Stimulated activated naive B cell treated with anti-CD40 and anti-IgM and Interleukin-4, amounts not matched to agents 10 μg/mL and 1 μg/mL and 100 μg/mL, for 72 hours (primary cell): ENCODE measurements at regions not wholly inside any gene's neighbourhood (a gene's known extent, or its start where the extent isn't known, plus 50 kb on each side); places are given as distances from the start of the nearest gene placed in this dataset.

Source experiments
- ATAC-seq, 2 donors: fragments of 150-1000 bp; cut with Tn5 transposase; replicated peaks; 2 replicates each; pipeline ENCODE4 v1.10.0; 2021; ENCODE audit warnings: moderate library complexity in 1 of 2
- DNase-seq: peaks from one replicate; pipeline ENCODE4 v3.0.0; 2021
- H3K27ac Mint-ChIP-seq: one replicate; pipeline ENCODE4 v1.8.0; 2022; ENCODE audit warnings: mild to moderate bottlenecking, mixed read lengths
- H3K27me3 Mint-ChIP-seq, 2 donors: one replicate each; pipeline ENCODE4 v1.8.0; 2022; ENCODE audit warnings: mixed read lengths in 2 of 2
- H3K36me3 Mint-ChIP-seq, 2 donors: one replicate each; pipeline ENCODE4 v1.8.0; 2022; ENCODE audit warnings: mixed read lengths in 2 of 2, mild to moderate bottlenecking in 1 of 2
- H3K4me1 Mint-ChIP-seq, 2 donors: one replicate each; pipeline ENCODE4 v1.8.0; 2022; ENCODE audit warnings: mixed read lengths in 2 of 2, mild to moderate bottlenecking in 1 of 2
- H3K4me3 Mint-ChIP-seq, 2 donors: one replicate each; pipeline ENCODE4 v1.8.0; 2022; ENCODE audit warnings: mild to moderate bottlenecking in 2 of 2, mixed read lengths in 2 of 2, moderate library complexity in 1 of 2
- H3K9me3 Mint-ChIP-seq, 2 donors: one replicate each; pipeline ENCODE4 v1.8.0; 2022; ENCODE audit warnings: mixed read lengths in 2 of 2, mild to moderate bottlenecking in 1 of 2

- no peaks in the 10 kb centered on the region for H3K4me1 Mint-ChIP-seq
- H3K36me3 Mint-ChIP-seq = no peaks in the 10 kb centered on the region
- ATAC-seq (no peak), DNase-seq (no peak)
- no peaks in the 10 kb centered on the region for H3K27me3 Mint-ChIP-seq
- no peak overlapping the region for H3K4me3 Mint-ChIP-seq
- H3K27ac Mint-ChIP-seq = no peak overlapping the region
- H3K9me3 Mint-ChIP-seq = peaks cover 2 to 5% of the 10 kb centered on the region in 2 donors
Observed at GRCh38 chr2:103921161-103921560, 932.8 kb upstream of the POU3F3 start.

GRCh38 chr2:103942199-103942598 lies 911.7 kb upstream of the POU3F3 start:
- no peak for DNase-seq
- Mint-ChIP-seq H3K27me3 (no peaks in the 10 kb centered on the region), H3K4me3 (no peak overlapping the region), H3K36me3 (no peaks in the 10 kb centered on the region), H3K27ac (no peak overlapping the region), H3K4me1 (no peaks in the 10 kb centered on the region), H3K9me3 (no peaks in the 10 kb centered on the region)
- no peak for ATAC-seq

- no peaks in the 10 kb centered on the region for H3K36me3 Mint-ChIP-seq
- H3K4me3 Mint-ChIP-seq = no peak overlapping the region
- no peak for DNase-seq
- no peaks in the 10 kb centered on the region for H3K27me3 Mint-ChIP-seq
- no peak overlapping the region for H3K27ac Mint-ChIP-seq
- H3K4me1 Mint-ChIP-seq = no peaks in the 10 kb centered on the region
- H3K9me3 Mint-ChIP-seq = no peaks in the 10 kb centered on the region
- ATAC-seq = no peak
Observed at GRCh38 chr2:103945083-103945482, 908.8 kb upstream of the POU3F3 start.

- peaks cover 0 to 3% of the 10 kb centered on the region in 2 donors for H3K9me3 Mint-ChIP-seq
- H3K27ac Mint-ChIP-seq = no peak overlapping the region
- no peaks in the 10 kb centered on the region for H3K27me3 Mint-ChIP-seq
- H3K36me3 Mint-ChIP-seq = no peaks in the 10 kb centered on the region
- no peak overlapping the region for H3K4me3 Mint-ChIP-seq
- DNase-seq = no peak
- no peaks in the 10 kb centered on the region for H3K4me1 Mint-ChIP-seq
- peak; percentile 63 to 68 for ATAC-seq
Observed at GRCh38 chr2:103959174-103960128, 894.5 kb upstream of the POU3F3 start.

- DNase-seq (no peak), ATAC-seq (no peak)
- H3K4me1 Mint-ChIP-seq = no peaks in the 10 kb centered on the region
- H3K4me3 Mint-ChIP-seq = no peak overlapping the region
- peaks cover 0 to 3% of the 10 kb centered on the region in 2 donors for H3K9me3 Mint-ChIP-seq
- no peak overlapping the region for H3K27ac Mint-ChIP-seq
- no peaks in the 10 kb centered on the region for H3K27me3 Mint-ChIP-seq
- H3K36me3 Mint-ChIP-seq = no peaks in the 10 kb centered on the region
Observed at GRCh38 chr2:103960129-103960513, 893.8 kb upstream of the POU3F3 start.

- Mint-ChIP-seq H3K36me3 (no peaks in the 10 kb centered on the region), H3K4me1 (no peaks in the 10 kb centered on the region), H3K4me3 (no peak overlapping the region), H3K27ac (no peak overlapping the region), H3K27me3 (no peaks in the 10 kb centered on the region), H3K9me3 (peaks cover 0 to 6% of the 10 kb centered on the region in 2 donors)
- DNase-seq (no peak), ATAC-seq (no peak)
Observed at GRCh38 chr2:103960951-103961350, 893.0 kb upstream of the POU3F3 start.

- H3K4me1 Mint-ChIP-seq = no peaks in the 10 kb centered on the region
- no peak for ATAC-seq
- peaks cover 0 to 5% of the 10 kb centered on the region in 2 donors for H3K9me3 Mint-ChIP-seq
- H3K27me3 Mint-ChIP-seq = no peaks in the 10 kb centered on the region
- H3K36me3 Mint-ChIP-seq = no peaks in the 10 kb centered on the region
- DNase-seq = no peak
- H3K4me3 Mint-ChIP-seq = no peak overlapping the region
- no peak overlapping the region for H3K27ac Mint-ChIP-seq
Observed at GRCh38 chr2:103961862-103962261, 892.1 kb upstream of the POU3F3 start.

GRCh38 chr2:103962670-103963069 lies 891.2 kb upstream of the POU3F3 start:
- H3K36me3 Mint-ChIP-seq = no peaks in the 10 kb centered on the region
- H3K27ac Mint-ChIP-seq = no peak overlapping the region
- no peak overlapping the region for H3K4me3 Mint-ChIP-seq
- no peak for ATAC-seq
- H3K4me1 Mint-ChIP-seq = no peaks in the 10 kb centered on the region
- peaks cover 0 to 5% of the 10 kb centered on the region in 2 donors for H3K9me3 Mint-ChIP-seq
- H3K27me3 Mint-ChIP-seq = no peaks in the 10 kb centered on the region
- no peak for DNase-seq

- Mint-ChIP-seq H3K36me3 (no peaks in the 10 kb centered on the region), H3K27ac (no peak overlapping the region), H3K4me3 (no peak overlapping the region), H3K4me1 (no peaks in the 10 kb centered on the region), H3K27me3 (no peaks in the 10 kb centered on the region), H3K9me3 (peaks cover 0 to 5% of the 10 kb centered on the region in 2 donors)
- ATAC-seq (no peak), DNase-seq (no peak)
Observed at GRCh38 chr2:103963146-103963725, 890.7 kb upstream of the POU3F3 start.

- Mint-ChIP-seq H3K4me3 (no peak overlapping the region), H3K27ac (no peak overlapping the region), H3K27me3 (no peaks in the 10 kb centered on the region), H3K36me3 (no peaks in the 10 kb centered on the region), H3K9me3 (no peaks in the 10 kb centered on the region), H3K4me1 (no peaks in the 10 kb centered on the region)
- DNase-seq (no peak), ATAC-seq (no peak)
Observed at GRCh38 chr2:103977241-103977640, 876.7 kb upstream of the POU3F3 start.

GRCh38 chr2:103977668-103978067 lies 876.2 kb upstream of the POU3F3 start:
- no peak for DNase-seq
- Mint-ChIP-seq H3K27ac (no peak overlapping the region), H3K27me3 (no peaks in the 10 kb centered on the region), H3K4me1 (no peaks in the 10 kb centered on the region), H3K4me3 (no peak overlapping the region), H3K9me3 (no peaks in the 10 kb centered on the region), H3K36me3 (no peaks in the 10 kb centered on the region)
- ATAC-seq = no peak

GRCh38 chr2:103980401-103980800 lies 873.5 kb upstream of the POU3F3 start:
- Mint-ChIP-seq H3K9me3 (no peaks in the 10 kb centered on the region), H3K27me3 (no peaks in the 10 kb centered on the region), H3K27ac (no peak overlapping the region), H3K4me1 (no peaks in the 10 kb centered on the region), H3K36me3 (no peaks in the 10 kb centered on the region), H3K4me3 (no peak overlapping the region)
- DNase-seq (no peak), ATAC-seq (no peak)

GRCh38 chr2:103982691-103983090 lies 871.2 kb upstream of the POU3F3 start:
- Mint-ChIP-seq H3K4me1 (no peaks in the 10 kb centered on the region), H3K27me3 (no peaks in the 10 kb centered on the region), H3K4me3 (no peak overlapping the region), H3K27ac (no peak overlapping the region), H3K36me3 (no peaks in the 10 kb centered on the region), H3K9me3 (no peaks in the 10 kb centered on the region)
- no peak for DNase-seq
- ATAC-seq = no peak

GRCh38 chr2:103986001-103986400 lies 867.9 kb upstream of the POU3F3 start:
- H3K27ac Mint-ChIP-seq = no peak overlapping the region
- no peaks in the 10 kb centered on the region for H3K4me1 Mint-ChIP-seq
- no peaks in the 10 kb centered on the region for H3K27me3 Mint-ChIP-seq
- no peak for DNase-seq
- no peaks in the 10 kb centered on the region for H3K36me3 Mint-ChIP-seq
- H3K4me3 Mint-ChIP-seq = no peak overlapping the region
- ATAC-seq = no peak
- peaks cover 0 to 2% of the 10 kb centered on the region in 2 donors for H3K9me3 Mint-ChIP-seq

GRCh38 chr2:103991591-103991990 lies 862.3 kb upstream of the POU3F3 start:
- Mint-ChIP-seq H3K9me3 (peaks cover 0 to 4% of the 10 kb centered on the region in 2 donors), H3K36me3 (no peaks in the 10 kb centered on the region), H3K27me3 (no peaks in the 10 kb centered on the region), H3K4me3 (no peak overlapping the region), H3K4me1 (no peaks in the 10 kb centered on the region), H3K27ac (no peak overlapping the region)
- no peak for ATAC-seq
- no peak for DNase-seq
